22Rv1 (cell line): ENCODE measurements at regions not wholly inside any gene's neighbourhood (a gene's known extent, or its start where the extent isn't known, plus 50 kb on each side); places are given as distances from the start of the nearest gene placed in this dataset.

ENCODE experiments used
- ZFX ChIP-seq: fragments of 450-650 bp; IDR thresholded peaks from 2 replicates; pipeline ENCODE4 v1.6.1; 2017; ENCODE audit warnings: antibody characterized with exemption, borderline replicate concordance
- TF ChIP-seq, protein P1 (sequence below): fragments of 450-650 bp; IDR thresholded peaks from 2 replicates; pipeline ENCODE4 v1.5.1; 2017; ENCODE audit warnings: mild to moderate bottlenecking

DNA sequence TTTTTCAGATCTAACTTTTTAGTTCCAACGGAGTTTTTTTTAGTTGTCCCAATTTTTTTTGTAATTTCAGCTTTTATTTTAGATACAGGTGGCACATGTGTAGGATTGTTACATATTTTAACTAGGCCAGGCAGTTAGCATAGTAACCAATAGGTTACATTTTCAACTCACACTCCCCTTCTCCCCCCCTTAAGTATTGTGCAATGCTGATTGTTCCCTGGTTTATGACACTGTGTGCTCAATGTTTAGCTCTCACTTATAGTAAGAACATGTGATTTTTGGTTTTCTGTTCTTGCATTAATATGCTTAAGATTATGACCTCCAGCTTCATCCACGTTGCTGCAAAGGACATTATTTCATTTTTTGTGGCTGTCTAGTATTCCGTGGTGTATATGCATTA is 503.2 kb downstream of the CDH9 start:
- TF ChIP-seq, protein P1, sequence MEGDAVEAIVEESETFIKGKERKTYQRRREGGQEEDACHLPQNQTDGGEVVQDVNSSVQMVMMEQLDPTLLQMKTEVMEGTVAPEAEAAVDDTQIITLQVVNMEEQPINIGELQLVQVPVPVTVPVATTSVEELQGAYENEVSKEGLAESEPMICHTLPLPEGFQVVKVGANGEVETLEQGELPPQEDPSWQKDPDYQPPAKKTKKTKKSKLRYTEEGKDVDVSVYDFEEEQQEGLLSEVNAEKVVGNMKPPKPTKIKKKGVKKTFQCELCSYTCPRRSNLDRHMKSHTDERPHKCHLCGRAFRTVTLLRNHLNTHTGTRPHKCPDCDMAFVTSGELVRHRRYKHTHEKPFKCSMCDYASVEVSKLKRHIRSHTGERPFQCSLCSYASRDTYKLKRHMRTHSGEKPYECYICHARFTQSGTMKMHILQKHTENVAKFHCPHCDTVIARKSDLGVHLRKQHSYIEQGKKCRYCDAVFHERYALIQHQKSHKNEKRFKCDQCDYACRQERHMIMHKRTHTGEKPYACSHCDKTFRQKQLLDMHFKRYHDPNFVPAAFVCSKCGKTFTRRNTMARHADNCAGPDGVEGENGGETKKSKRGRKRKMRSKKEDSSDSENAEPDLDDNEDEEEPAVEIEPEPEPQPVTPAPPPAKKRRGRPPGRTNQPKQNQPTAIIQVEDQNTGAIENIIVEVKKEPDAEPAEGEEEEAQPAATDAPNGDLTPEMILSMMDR: no peak
- TF ChIP-seq ZFX: no peak
